ENCODE measurements at regions not wholly inside any gene's neighbourhood (a gene's known extent, or its start where the extent isn't known, plus 50 kb on each side); places are given as distances from the start of the nearest gene placed in this dataset.

DNA sequence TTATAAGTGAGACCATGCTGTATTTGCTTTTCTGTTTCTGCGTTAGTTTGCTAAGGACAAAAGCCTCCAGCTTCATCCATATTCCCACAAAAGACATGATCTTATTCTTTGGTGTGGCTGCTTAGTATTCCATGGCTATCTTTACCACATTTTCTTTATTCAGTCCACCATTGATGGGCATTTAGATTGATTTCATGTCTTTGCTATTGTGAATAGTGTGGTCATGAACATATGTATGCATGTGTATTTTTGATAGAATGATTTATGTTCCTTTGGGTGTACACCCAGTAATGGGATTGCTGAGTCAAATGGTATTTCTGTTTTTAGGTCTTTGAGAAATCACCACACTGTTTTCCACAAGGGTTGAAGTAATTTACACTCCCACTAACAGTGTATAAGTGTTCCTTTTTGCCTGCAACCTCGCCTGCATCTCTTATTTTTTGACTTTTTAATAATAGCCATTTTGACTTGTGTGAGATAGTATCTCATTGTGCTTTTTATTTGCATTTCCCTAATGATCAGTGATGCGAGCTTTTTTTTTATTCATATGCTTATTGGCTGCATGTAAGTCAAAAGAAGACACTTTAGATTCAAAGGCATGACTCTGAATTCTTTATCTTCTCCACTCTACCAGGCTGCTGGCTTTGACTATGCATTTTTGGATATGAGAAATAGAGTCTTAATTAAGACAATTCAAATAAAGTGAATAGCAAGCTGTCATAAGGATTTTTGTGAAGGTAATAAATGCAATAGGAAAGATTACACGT lies 183.3 kb upstream of the SYNPR start:
- TF ChIP-seq, protein P1, sequence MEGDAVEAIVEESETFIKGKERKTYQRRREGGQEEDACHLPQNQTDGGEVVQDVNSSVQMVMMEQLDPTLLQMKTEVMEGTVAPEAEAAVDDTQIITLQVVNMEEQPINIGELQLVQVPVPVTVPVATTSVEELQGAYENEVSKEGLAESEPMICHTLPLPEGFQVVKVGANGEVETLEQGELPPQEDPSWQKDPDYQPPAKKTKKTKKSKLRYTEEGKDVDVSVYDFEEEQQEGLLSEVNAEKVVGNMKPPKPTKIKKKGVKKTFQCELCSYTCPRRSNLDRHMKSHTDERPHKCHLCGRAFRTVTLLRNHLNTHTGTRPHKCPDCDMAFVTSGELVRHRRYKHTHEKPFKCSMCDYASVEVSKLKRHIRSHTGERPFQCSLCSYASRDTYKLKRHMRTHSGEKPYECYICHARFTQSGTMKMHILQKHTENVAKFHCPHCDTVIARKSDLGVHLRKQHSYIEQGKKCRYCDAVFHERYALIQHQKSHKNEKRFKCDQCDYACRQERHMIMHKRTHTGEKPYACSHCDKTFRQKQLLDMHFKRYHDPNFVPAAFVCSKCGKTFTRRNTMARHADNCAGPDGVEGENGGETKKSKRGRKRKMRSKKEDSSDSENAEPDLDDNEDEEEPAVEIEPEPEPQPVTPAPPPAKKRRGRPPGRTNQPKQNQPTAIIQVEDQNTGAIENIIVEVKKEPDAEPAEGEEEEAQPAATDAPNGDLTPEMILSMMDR (IDR thresholded peaks at IDR 0.05), result no peak
- TF ChIP-seq MAX (CRISPR knock-in tag; IDR thresholded peaks at IDR 0.05), result no peak
- TF ChIP-seq, protein P2, sequence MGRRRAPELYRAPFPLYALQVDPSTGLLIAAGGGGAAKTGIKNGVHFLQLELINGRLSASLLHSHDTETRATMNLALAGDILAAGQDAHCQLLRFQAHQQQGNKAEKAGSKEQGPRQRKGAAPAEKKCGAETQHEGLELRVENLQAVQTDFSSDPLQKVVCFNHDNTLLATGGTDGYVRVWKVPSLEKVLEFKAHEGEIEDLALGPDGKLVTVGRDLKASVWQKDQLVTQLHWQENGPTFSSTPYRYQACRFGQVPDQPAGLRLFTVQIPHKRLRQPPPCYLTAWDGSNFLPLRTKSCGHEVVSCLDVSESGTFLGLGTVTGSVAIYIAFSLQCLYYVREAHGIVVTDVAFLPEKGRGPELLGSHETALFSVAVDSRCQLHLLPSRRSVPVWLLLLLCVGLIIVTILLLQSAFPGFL (CRISPR knock-in tag; IDR thresholded peaks at IDR 0.05; ENCODE audit: borderline replicate concordance), result no peak
- TF ChIP-seq CREB1 (CRISPR knock-in tag; IDR thresholded peaks at IDR 0.05), result no peak
- no peak for TF ChIP-seq JUN (CRISPR knock-in tag; IDR thresholded peaks at IDR 0.05)
- TF ChIP-seq, protein P3, sequence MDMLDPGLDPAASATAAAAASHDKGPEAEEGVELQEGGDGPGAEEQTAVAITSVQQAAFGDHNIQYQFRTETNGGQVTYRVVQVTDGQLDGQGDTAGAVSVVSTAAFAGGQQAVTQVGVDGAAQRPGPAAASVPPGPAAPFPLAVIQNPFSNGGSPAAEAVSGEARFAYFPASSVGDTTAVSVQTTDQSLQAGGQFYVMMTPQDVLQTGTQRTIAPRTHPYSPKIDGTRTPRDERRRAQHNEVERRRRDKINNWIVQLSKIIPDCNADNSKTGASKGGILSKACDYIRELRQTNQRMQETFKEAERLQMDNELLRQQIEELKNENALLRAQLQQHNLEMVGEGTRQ (CRISPR knock-in tag; IDR thresholded peaks at IDR 0.05), result no peak
- no peak for TF ChIP-seq FOXP1 (CRISPR knock-in tag; IDR thresholded peaks at IDR 0.05; ENCODE audit: borderline replicate concordance)
- no peak for TF ChIP-seq NR1H2 (CRISPR knock-in tag; IDR thresholded peaks at IDR 0.05)
